HepG2 (cell line): ENCODE measurements at regions not wholly inside any gene's neighbourhood (a gene's known extent, or its start where the extent isn't known, plus 50 kb on each side); places are given as distances from the start of the nearest gene placed in this dataset.

Source experiments
- ARID2 ChIP-seq: sonication (generic); formaldehyde crosslinking; IDR thresholded peaks from 2 replicates; pipeline ENCODE4 v1.8.1; 2022; ENCODE audit warnings: mild to moderate bottlenecking, missing genetic modification reagents, borderline replicate concordance
- ARID3A ChIP-seq: IDR thresholded peaks from 2 replicates; pipeline ENCODE4 v1.6.1; 2012; ENCODE audit warnings: low read depth, low read length, improper control_type of control experiment
- ARNT ChIP-seq: fragments of 450-650 bp; IDR thresholded peaks from 2 replicates; pipeline ENCODE4 v1.6.1; 2017
- BCL3 ChIP-seq: sonication (generic); formaldehyde crosslinking; IDR thresholded peaks from 2 replicates; pipeline ENCODE4 v1.5.1; 2020; ENCODE audit warnings: mild to moderate bottlenecking, missing genetic modification reagents, moderate library complexity
- CBX1 ChIP-seq: IDR thresholded peaks from one replicate; pipeline ENCODE4 v1.6.1; 2016; ENCODE audit warnings: antibody characterized with exemption, low read depth
- FIP1L1 ChIP-seq: fragments of 200-400 bp; formaldehyde crosslinking; IDR thresholded peaks from 2 replicates; pipeline ENCODE4 v1.6.1; 2018; ENCODE audit warnings: low read depth, mild to moderate bottlenecking, low read length, moderate library complexity, borderline replicate concordance; ENCODE audit not compliant: insufficient read depth
- GPN1 ChIP-seq: sonication (generic); formaldehyde crosslinking; IDR thresholded peaks from 2 replicates; pipeline ENCODE4 v1.5.1; 2020; ENCODE audit warnings: missing genetic modification reagents, borderline replicate concordance
- HINFP ChIP-seq: sonication (generic); formaldehyde crosslinking; IDR thresholded peaks from 2 replicates; pipeline ENCODE4 v1.4.0; 2020; ENCODE audit warnings: low read depth, mild to moderate bottlenecking, missing genetic modification reagents
- HIVEP1 ChIP-seq: sonication (generic); formaldehyde crosslinking; IDR thresholded peaks from 2 replicates; pipeline ENCODE4 v1.4.0; 2020; ENCODE audit warnings: mild to moderate bottlenecking, missing genetic modification reagents
- MAFG ChIP-seq: sonication (generic); formaldehyde crosslinking; IDR thresholded peaks from 2 replicates; pipeline ENCODE4 v1.5.1; 2020; ENCODE audit warnings: mild to moderate bottlenecking, missing genetic modification reagents
- NFIB ChIP-seq: sonication (generic); formaldehyde crosslinking; IDR thresholded peaks from 2 replicates; pipeline ENCODE4 v1.9.0; 2021; ENCODE audit warnings: missing genetic modification reagents, mild to moderate bottlenecking, borderline replicate concordance
- SMC3 ChIP-seq: IDR thresholded peaks from 2 replicates; pipeline ENCODE4 v1.6.1; 2011; ENCODE audit warnings: low read length, improper control_type of control experiment
- ZNF546 ChIP-seq: sonication (generic); formaldehyde crosslinking; conservative IDR thresholded peaks from 2 replicates; pipeline ENCODE4 v1.8.1; 2023; ENCODE audit warnings: mild to moderate bottlenecking, missing genetic modification reagents
- ZSCAN20 ChIP-seq: sonication (generic); formaldehyde crosslinking; IDR thresholded peaks from 2 replicates; pipeline ENCODE4 v1.4.0; 2020; ENCODE audit warnings: missing genetic modification reagents, mild to moderate bottlenecking, borderline replicate concordance
- TF ChIP-seq, protein P1 (sequence below): sonication (generic); formaldehyde crosslinking; IDR thresholded peaks from 2 replicates; pipeline ENCODE4 v1.5.0; 2020; ENCODE audit warnings: missing genetic modification reagents
- TF ChIP-seq, protein P2 (sequence below): sonication (generic); formaldehyde crosslinking; IDR thresholded peaks from 2 replicates; pipeline ENCODE4 v1.4.0; 2020; ENCODE audit warnings: missing genetic modification reagents, borderline replicate concordance
- TF ChIP-seq, protein P3 (sequence below): sonication (generic); formaldehyde crosslinking; IDR thresholded peaks from 2 replicates; pipeline ENCODE4 v1.4.0; 2020; ENCODE audit warnings: missing genetic modification reagents

DNA sequence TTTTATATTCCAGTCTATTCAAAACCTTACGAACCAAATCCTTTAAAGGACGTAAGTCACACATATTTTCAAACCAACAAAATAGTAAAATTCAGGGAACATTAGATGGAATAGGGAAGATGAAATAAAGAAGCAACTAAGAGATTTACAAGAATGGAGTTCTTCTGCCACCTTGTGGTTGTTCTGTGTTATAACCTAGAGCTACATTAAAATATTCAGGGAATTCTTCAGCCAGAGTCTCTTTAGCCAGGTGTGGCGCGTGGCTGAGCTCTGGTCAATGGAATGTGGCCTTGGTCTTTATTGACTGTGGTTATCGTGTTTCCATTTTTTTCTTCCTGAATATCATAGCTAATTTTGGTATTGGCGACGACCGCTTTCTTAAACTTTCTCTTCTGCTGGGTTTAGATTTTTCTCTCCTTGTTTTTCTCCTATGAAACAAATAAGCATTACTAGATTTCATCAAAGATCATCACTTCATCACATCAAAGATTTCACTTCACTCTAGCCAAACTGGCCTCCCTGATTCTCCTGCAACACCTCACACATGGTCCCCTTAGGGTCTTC lies 221.3 kb downstream of the MRPL39 start (continued):
- TF ChIP-seq HINFP (CRISPR knock-in tag) (no peak), FIP1L1 (no peak), ARNT (no peak), NFIB (CRISPR knock-in tag) (no peak), SMC3 (peak; percentile 53), ARID2 (CRISPR knock-in tag) (no peak), CBX1 (no peak), BCL3 (no peak), ZSCAN20 (CRISPR knock-in tag) (no peak), HIVEP1 (CRISPR knock-in tag) (no peak), MAFG (CRISPR knock-in tag) (no peak), GPN1 (CRISPR knock-in tag) (no peak), ARID3A (peak; percentile 29; the same call in 1 of the 2 replicates), ZNF546 (no peak)
- TF ChIP-seq, protein P1, sequence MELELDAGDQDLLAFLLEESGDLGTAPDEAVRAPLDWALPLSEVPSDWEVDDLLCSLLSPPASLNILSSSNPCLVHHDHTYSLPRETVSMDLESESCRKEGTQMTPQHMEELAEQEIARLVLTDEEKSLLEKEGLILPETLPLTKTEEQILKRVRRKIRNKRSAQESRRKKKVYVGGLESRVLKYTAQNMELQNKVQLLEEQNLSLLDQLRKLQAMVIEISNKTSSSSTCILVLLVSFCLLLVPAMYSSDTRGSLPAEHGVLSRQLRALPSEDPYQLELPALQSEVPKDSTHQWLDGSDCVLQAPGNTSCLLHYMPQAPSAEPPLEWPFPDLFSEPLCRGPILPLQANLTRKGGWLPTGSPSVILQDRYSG (CRISPR knock-in tag), result no peak
- TF ChIP-seq, protein P2, sequence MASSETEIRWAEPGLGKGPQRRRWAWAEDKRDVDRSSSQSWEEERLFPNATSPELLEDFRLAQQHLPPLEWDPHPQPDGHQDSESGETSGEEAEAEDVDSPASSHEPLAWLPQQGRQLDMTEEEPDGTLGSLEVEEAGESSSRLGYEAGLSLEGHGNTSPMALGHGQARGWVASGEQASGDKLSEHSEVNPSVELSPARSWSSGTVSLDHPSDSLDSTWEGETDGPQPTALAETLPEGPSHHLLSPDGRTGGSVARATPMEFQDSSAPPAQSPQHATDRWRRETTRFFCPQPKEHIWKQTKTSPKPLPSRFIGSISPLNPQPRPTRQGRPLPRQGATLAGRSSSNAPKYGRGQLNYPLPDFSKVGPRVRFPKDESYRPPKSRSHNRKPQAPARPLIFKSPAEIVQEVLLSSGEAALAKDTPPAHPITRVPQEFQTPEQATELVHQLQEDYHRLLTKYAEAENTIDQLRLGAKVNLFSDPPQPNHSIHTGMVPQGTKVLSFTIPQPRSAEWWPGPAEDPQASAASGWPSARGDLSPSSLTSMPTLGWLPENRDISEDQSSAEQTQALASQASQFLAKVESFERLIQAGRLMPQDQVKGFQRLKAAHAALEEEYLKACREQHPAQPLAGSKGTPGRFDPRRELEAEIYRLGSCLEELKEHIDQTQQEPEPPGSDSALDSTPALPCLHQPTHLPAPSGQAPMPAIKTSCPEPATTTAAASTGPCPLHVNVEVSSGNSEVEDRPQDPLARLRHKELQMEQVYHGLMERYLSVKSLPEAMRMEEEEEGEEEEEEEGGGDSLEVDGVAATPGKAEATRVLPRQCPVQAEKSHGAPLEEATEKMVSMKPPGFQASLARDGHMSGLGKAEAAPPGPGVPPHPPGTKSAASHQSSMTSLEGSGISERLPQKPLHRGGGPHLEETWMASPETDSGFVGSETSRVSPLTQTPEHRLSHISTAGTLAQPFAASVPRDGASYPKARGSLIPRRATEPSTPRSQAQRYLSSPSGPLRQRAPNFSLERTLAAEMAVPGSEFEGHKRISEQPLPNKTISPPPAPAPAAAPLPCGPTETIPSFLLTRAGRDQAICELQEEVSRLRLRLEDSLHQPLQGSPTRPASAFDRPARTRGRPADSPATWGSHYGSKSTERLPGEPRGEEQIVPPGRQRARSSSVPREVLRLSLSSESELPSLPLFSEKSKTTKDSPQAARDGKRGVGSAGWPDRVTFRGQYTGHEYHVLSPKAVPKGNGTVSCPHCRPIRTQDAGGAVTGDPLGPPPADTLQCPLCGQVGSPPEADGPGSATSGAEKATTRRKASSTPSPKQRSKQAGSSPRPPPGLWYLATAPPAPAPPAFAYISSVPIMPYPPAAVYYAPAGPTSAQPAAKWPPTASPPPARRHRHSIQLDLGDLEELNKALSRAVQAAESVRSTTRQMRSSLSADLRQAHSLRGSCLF, result no peak
- TF ChIP-seq, protein P3, sequence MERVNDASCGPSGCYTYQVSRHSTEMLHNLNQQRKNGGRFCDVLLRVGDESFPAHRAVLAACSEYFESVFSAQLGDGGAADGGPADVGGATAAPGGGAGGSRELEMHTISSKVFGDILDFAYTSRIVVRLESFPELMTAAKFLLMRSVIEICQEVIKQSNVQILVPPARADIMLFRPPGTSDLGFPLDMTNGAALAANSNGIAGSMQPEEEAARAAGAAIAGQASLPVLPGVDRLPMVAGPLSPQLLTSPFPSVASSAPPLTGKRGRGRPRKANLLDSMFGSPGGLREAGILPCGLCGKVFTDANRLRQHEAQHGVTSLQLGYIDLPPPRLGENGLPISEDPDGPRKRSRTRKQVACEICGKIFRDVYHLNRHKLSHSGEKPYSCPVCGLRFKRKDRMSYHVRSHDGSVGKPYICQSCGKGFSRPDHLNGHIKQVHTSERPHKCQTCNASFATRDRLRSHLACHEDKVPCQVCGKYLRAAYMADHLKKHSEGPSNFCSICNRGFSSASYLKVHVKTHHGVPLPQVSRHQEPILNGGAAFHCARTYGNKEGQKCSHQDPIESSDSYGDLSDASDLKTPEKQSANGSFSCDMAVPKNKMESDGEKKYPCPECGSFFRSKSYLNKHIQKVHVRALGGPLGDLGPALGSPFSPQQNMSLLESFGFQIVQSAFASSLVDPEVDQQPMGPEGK (CRISPR knock-in tag), result no peak
